OCI-LY1 (cell line): ENCODE measurements at regions not wholly inside any gene's neighbourhood (a gene's known extent, or its start where the extent isn't known, plus 50 kb on each side); places are given as distances from the start of the nearest gene placed in this dataset.

Experiments
- H2AFZ ChIP-seq: fragments of 200-600 bp; sonication (generic), shearing (Covaris generic); 2 replicates; pipeline ENCODE4 v1.6.0; 2014; ENCODE audit warnings: antibody characterized with exemption, mild to moderate bottlenecking, low read length
- H3F3A ChIP-seq: fragments of 200-600 bp; sonication (generic), shearing (Covaris generic); 2 replicates; pipeline ENCODE4 v1.6.0; 2014; ENCODE audit warnings: mild to moderate bottlenecking, antibody characterized with exemption, low read length, moderate library complexity; ENCODE audit not compliant: insufficient read depth
- H3K27ac ChIP-seq: fragments of 200-600 bp; sonication (generic); 2 replicates; pipeline ENCODE4 v1.5.1; 2014; ENCODE audit warnings: low read length, mixed run types, mild to moderate bottlenecking, low read depth; ENCODE audit not compliant: poor library complexity, severe bottlenecking
- H3K27me3 ChIP-seq: fragments of 200-600 bp; sonication (generic); 2 replicates; pipeline ENCODE4 v1.6.0; 2014; ENCODE audit warnings: antibody characterized with exemption, mild to moderate bottlenecking, low read length, moderate library complexity; ENCODE audit not compliant: insufficient read depth
- H3K36me3 ChIP-seq: fragments of 200-600 bp; sonication (generic); 2 replicates; pipeline ENCODE4 v1.6.1; 2014; ENCODE audit warnings: mild to moderate bottlenecking, antibody characterized with exemption, low read length, moderate library complexity, mixed read lengths; ENCODE audit not compliant: insufficient read depth
- H3K4me1 ChIP-seq: fragments of 200-600 bp; sonication (generic); 2 replicates; pipeline ENCODE4 v1.5.1; 2014; ENCODE audit warnings: mild to moderate bottlenecking, low read length, moderate library complexity; ENCODE audit not compliant: insufficient read depth, severe bottlenecking
- H3K4me2 ChIP-seq: fragments of 200-600 bp; sonication (generic), shearing (Covaris generic); 2 replicates; pipeline ENCODE4 v1.6.1; 2014; ENCODE audit warnings: low read length
- H3K4me3 ChIP-seq: fragments of 200-600 bp; sonication (generic); 2 replicates; pipeline ENCODE4 v1.5.1; 2014; ENCODE audit warnings: low read length, low read depth, mild to moderate bottlenecking, mixed read lengths; ENCODE audit not compliant: poor library complexity, severe bottlenecking
- H3K79me2 ChIP-seq: fragments of 200-600 bp; shearing (Covaris generic); 2 replicates; pipeline ENCODE4 v1.6.1; 2016; ENCODE audit warnings: mixed run types, low read length, mixed read lengths; ENCODE audit not compliant: insufficient read depth
- H3K9ac ChIP-seq: fragments of 200-600 bp; sonication (generic), shearing (Covaris generic); 2 replicates; pipeline ENCODE4 v1.6.1; 2014; ENCODE audit warnings: mild to moderate bottlenecking, low read length, mixed read lengths
- H3K9me2 ChIP-seq: fragments of 200-600 bp; sonication (generic), shearing (Covaris generic); 2 replicates; pipeline ENCODE4 v1.6.1; 2014; ENCODE audit warnings: low read depth, mild to moderate bottlenecking, low read length, mixed read lengths
- H3K9me3 ChIP-seq: fragments of 200-600 bp; shearing (Covaris generic); 2 replicates; pipeline ENCODE4 v1.6.1; 2014; ENCODE audit warnings: low read length, mixed read lengths
- H4K20me1 ChIP-seq: fragments of 200-600 bp; sonication (generic), shearing (Covaris generic); 2 replicates; pipeline ENCODE4 v1.6.0; 2016; ENCODE audit warnings: mild to moderate bottlenecking, low read length; ENCODE audit not compliant: insufficient read depth
- CTCF ChIP-seq: fragments of 200-600 bp; sonication (generic), shearing (Covaris generic); IDR thresholded peaks from 2 replicates; pipeline ENCODE4 v1.5.1; 2017; ENCODE audit warnings: mild to moderate bottlenecking, antibody characterized with exemption, low read length, moderate library complexity, mixed read lengths
- EZH2 ChIP-seq: fragments of 200-600 bp; sonication (generic), shearing (Covaris generic); IDR thresholded peaks from 2 replicates; pipeline ENCODE4 v1.8.0; 2017; ENCODE audit warnings: borderline replicate concordance, mixed run types, mild to moderate bottlenecking, antibody characterized with exemption, low read length, moderate library complexity, mixed read lengths

- Histone ChIP-seq H3K9ac (no peak overlapping the region), H3K4me1 (no peaks in the 10 kb centered on the region), H3K79me2 (no peaks in the 10 kb centered on the region), H2AFZ (no peak overlapping the region), H3F3A (no peaks in the 10 kb centered on the region), H3K4me3 (no peak overlapping the region), H3K27ac (no peak overlapping the region), H4K20me1 (no peaks in the 10 kb centered on the region), H3K9me3 (no peaks in the 10 kb centered on the region), H3K9me2 (no peaks in the 10 kb centered on the region), H3K4me2 (no peak overlapping the region), H3K27me3 (no peaks in the 10 kb centered on the region), H3K36me3 (no peaks in the 10 kb centered on the region)
- TF ChIP-seq CTCF (no peak), EZH2 (no peak)
These were observed 313.0 kb upstream of the CDH6 start for GRCh38 chr5:30880514-30880913.

GRCh38 chr5:30879887-30880286 is 313.6 kb upstream of the CDH6 start:
- Histone ChIP-seq H3K36me3 (no peaks in the 10 kb centered on the region), H3K27ac (no peak overlapping the region), H3F3A (no peaks in the 10 kb centered on the region), H3K4me1 (no peaks in the 10 kb centered on the region), H3K9me3 (no peaks in the 10 kb centered on the region), H3K4me3 (no peak overlapping the region), H4K20me1 (no peaks in the 10 kb centered on the region), H2AFZ (no peak overlapping the region), H3K9me2 (no peaks in the 10 kb centered on the region), H3K9ac (no peak overlapping the region), H3K4me2 (no peak overlapping the region), H3K27me3 (no peaks in the 10 kb centered on the region), H3K79me2 (no peaks in the 10 kb centered on the region)
- TF ChIP-seq EZH2 = no peak
- TF ChIP-seq CTCF = no peak

GRCh38 chr5:30878746-30879145 is 314.7 kb upstream of the CDH6 start:
- Histone ChIP-seq H2AFZ (no peak overlapping the region), H3F3A (no peaks in the 10 kb centered on the region), H3K4me2 (no peak overlapping the region), H4K20me1 (no peaks in the 10 kb centered on the region), H3K4me1 (no peaks in the 10 kb centered on the region), H3K9me2 (no peaks in the 10 kb centered on the region), H3K27me3 (no peaks in the 10 kb centered on the region), H3K27ac (no peak overlapping the region), H3K9me3 (no peaks in the 10 kb centered on the region), H3K9ac (no peak overlapping the region), H3K4me3 (no peak overlapping the region), H3K36me3 (no peaks in the 10 kb centered on the region), H3K79me2 (no peaks in the 10 kb centered on the region)
- TF ChIP-seq EZH2 (no peak), CTCF (no peak)
